Brain microvascular endothelial cell (primary cell): ENCODE measurements at regions not wholly inside any gene's neighbourhood (a gene's known extent, or its start where the extent isn't known, plus 50 kb on each side); places are given as distances from the start of the nearest gene placed in this dataset.
"Not testable (repeated sequence)": the region's sequence is repeated elsewhere in the genome, so short reads cannot be mapped to it uniquely, and the experiment has no call there.

Source experiments
- DNase-seq: peaks from one replicate; pipeline ENCODE4 v3.0.0-alpha.2; 2020
- H3K27ac ChIP-seq: fragments of 250-450 bp; sonication (Bioruptor Pico); 2 replicates; pipeline ENCODE4 v1.5.1; 2020; ENCODE audit warnings: mild to moderate bottlenecking, moderate library complexity
- H3K27me3 ChIP-seq: fragments of 250-450 bp; sonication (Bioruptor Pico); replicated peaks from 2 replicates; pipeline ENCODE4 v1.5.1; 2020; ENCODE audit warnings: mild to moderate bottlenecking
- H3K36me3 ChIP-seq: fragments of 250-450 bp; sonication (Bioruptor Pico); replicated peaks from 2 replicates; pipeline ENCODE4 v1.5.1; 2020; ENCODE audit warnings: mild to moderate bottlenecking
- H3K4me3 ChIP-seq: 2 replicates; pipeline ENCODE4 v1.5.1; 2011; ENCODE audit warnings: low read depth, mild to moderate bottlenecking, control low read depth, low read length, moderate library complexity
- in situ Hi-C: cut with HindIII; loops from 2 replicates; pipeline ENCODE4 v1.10.0; 2017; ENCODE audit warnings: low sequenced_read_pairs, low pct_ligation_motif_present
- TF ChIP-seq, protein P1 (sequence below): IDR thresholded peaks from 2 replicates; pipeline ENCODE4 v1.5.1; 2011; ENCODE audit warnings: low read depth, mild to moderate bottlenecking, moderate library complexity, low read length, control low read depth, inconsistent platforms; ENCODE audit errors: missing control alignments

DNA sequence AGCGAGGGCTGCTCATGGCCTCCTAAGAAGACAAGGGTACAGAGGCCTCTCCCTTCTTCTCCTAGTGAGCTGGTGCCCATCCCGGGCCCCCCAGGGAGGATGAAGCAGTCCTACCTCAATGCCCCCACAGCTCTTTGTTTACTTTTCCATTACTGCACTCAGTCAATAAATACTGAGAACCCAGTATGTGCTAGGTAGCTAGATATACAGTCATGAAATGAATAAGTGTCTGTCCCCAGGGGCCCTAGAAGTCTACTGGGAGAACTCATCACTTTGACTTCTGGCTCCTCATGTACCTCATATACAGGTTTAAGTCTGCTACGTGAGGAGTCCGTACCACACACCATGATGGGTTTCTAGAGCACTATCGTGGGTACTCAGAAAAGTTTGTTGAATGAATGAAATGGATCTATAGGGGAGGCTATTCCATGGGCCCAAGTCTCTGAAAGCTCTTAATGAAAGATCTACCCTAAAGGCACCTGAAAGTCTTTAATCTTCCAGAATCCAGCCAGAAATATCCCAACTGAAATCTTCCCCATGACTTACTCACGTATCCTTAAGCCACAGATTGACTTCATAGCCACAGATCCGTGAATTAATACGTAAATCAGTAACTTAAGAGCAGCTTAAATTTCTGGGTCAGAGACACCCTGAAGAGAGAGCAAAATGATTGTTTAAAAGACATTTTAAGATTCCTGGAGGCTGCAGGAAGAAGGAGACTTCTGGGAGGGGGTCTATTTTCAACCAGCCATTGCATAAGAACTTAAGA, 51.6 kb upstream of the POMP start:
- TF ChIP-seq, protein P1, sequence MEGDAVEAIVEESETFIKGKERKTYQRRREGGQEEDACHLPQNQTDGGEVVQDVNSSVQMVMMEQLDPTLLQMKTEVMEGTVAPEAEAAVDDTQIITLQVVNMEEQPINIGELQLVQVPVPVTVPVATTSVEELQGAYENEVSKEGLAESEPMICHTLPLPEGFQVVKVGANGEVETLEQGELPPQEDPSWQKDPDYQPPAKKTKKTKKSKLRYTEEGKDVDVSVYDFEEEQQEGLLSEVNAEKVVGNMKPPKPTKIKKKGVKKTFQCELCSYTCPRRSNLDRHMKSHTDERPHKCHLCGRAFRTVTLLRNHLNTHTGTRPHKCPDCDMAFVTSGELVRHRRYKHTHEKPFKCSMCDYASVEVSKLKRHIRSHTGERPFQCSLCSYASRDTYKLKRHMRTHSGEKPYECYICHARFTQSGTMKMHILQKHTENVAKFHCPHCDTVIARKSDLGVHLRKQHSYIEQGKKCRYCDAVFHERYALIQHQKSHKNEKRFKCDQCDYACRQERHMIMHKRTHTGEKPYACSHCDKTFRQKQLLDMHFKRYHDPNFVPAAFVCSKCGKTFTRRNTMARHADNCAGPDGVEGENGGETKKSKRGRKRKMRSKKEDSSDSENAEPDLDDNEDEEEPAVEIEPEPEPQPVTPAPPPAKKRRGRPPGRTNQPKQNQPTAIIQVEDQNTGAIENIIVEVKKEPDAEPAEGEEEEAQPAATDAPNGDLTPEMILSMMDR, result no peak
- DNase-seq, result no peak
- no peaks in the 10 kb centered on the region for H3K36me3 ChIP-seq
- no peak overlapping the region for H3K4me3 ChIP-seq
- in situ Hi-C loops, result no loop called here
- H3K27me3 ChIP-seq, result no peaks in the 10 kb centered on the region
- H3K27ac ChIP-seq, result no peak overlapping the region

- in situ Hi-C loops, result no loop called here
- H3K4me3 ChIP-seq, result no peak overlapping the region
- DNase-seq, result no peak
- TF ChIP-seq, protein P1, result no peak
- H3K27me3 ChIP-seq, result no peaks in the 10 kb centered on the region
- no peaks in the 10 kb centered on the region for H3K36me3 ChIP-seq
- no peak overlapping the region for H3K27ac ChIP-seq
These were observed 52.5 kb upstream of the POMP start for GRCh38 chr13:28606466-28606865.

DNA sequence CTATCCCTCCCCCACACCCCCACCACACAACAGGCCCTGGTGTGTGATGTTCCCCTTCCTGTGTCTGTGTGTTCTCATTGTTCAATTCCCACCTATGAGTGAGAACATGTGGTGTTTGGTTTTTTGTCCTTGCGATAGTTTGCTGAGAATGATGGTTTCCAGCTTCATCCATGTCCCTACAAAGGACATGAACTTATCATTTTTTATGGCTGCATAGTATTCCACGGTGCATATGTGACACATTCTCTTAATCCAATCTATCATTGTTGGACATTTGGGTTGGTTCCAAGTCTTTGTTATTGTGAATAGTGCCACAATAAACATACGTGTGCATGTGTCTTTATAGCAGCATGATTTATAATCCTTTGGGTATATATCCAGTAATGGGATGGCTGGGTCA, 53.8 kb upstream of the POMP start:
- H3K4me3 ChIP-seq, H3K27me3 ChIP-seq, in situ Hi-C loops, H3K36me3 ChIP-seq, H3K27ac ChIP-seq, DNase-seq: not testable (repeated sequence)

DNA sequence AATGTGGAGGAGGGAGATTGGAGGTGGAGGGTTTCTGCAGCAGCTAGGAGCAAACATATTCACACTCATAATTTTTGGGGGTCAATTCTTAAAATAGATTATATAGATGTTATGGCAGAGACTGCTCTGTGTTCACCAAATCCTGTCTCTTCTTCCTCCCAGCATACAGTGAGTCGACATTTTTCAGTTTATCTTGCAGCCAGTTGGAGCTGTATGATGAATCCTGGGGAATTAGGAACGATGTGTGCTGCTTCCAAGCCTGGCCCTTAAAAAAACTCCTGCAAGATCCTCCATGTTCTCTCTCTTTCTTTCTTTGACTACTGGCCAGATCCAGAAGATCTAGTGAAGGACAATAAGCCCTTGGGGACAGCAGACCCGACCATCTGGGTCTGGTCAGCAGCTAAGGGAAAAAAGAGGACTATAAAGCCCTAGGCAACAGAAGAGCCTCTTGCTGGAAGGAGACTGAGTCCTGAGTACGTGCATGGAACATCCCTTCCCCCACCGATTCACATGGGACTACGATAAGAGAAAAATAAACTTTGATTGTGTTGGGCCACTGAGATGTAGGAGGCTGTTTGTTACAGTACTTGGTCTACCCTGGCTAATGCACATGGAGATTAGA, 55.8 kb upstream of the POMP start:
- in situ Hi-C loops, result no loop called here
- H3K36me3 ChIP-seq, result no peaks in the 10 kb centered on the region
- H3K27me3 ChIP-seq, result no peaks in the 10 kb centered on the region
- TF ChIP-seq, protein P1, result no peak
- DNase-seq, result no peak
- no peak overlapping the region for H3K4me3 ChIP-seq
- H3K27ac ChIP-seq, result no peak overlapping the region

- TF ChIP-seq, protein P1, result no peak
- no peak overlapping the region for H3K27ac ChIP-seq
- no peak for DNase-seq
- no peaks in the 10 kb centered on the region for H3K36me3 ChIP-seq
- H3K27me3 ChIP-seq, result no peaks in the 10 kb centered on the region
- in situ Hi-C loops, result no loop called here
- H3K4me3 ChIP-seq, result no peak overlapping the region
These were observed 56.4 kb upstream of the POMP start for GRCh38 chr13:28602580-28602979.

DNA sequence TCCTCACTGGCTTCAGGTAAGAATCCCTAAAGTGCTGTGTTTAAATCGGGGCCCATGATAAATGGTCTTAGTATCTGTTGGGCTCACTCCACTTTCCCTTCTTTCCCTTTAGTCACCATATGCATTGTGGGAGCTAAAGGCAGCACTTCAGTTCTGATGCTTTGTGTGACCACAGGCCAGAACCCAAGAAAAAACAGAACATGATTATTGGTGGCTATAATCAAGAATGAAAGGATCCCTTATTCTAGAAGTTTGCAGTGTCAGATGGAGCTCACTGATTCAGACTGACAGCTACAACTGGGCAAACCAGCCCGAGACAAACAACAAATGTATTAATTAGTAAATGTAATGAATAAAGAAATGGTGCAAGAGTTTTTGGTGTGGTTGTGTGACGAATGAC, 57.3 kb upstream of the POMP start:
- DNase-seq, result no peak
- in situ Hi-C loops, result no loop called here
- H3K4me3 ChIP-seq, result no peak overlapping the region
- H3K27me3 ChIP-seq, result no peaks in the 10 kb centered on the region
- no peak overlapping the region for H3K27ac ChIP-seq
- H3K36me3 ChIP-seq, result no peaks in the 10 kb centered on the region
- TF ChIP-seq, protein P1, result no peak
